ENCODE measurements at regions not wholly inside any gene's neighbourhood (a gene's known extent, or its start where the extent isn't known, plus 50 kb on each side); places are given as distances from the start of the nearest gene placed in this dataset.

DNA sequence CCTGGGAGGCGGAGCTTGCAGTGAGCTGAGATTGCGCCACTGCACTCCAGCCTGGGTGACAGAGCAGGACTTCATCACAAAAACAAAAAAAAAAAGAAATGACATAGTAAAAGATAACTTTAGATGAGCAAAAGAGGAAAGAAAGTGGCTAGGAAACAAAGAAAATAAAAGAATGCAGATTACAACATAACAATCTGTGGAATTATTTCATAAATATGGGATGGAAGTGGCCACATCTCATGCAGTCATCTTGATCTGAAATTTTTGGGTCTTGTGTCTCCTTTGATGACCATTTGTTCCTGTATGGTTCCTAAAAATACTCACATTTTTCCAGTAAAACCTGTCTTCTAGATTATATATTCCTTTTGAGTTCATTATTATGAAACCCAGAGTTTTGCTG lies 271.4 kb downstream of the SPRY1 start:
- Histone ChIP-seq H2AFZ (ENCODE audit: low read length) (no peak overlapping the region), H3K36me3 (ENCODE audit: control insufficient read depth, insufficient read depth, low read length) (no peaks in the 10 kb centered on the region), H3K4me3 (replicated peaks in 1 of 4; ENCODE audit: control extremely low read depth in 1 of 4, insufficient read depth in 1 of 4, low read depth in 3 of 4, low read length in 4 of 4) (no peak overlapping the region), H3K27ac (ENCODE audit: insufficient read depth, low read length) (no peak overlapping the region), H4K20me1 (ENCODE audit: control insufficient read depth, extremely low read depth, insufficient read depth, low read length) (no peaks in the 10 kb centered on the region), H3K27me3 (ENCODE audit: control insufficient read depth, insufficient read depth, low read length) (no peaks in the 10 kb centered on the region), H3K9ac (ENCODE audit: insufficient read depth, low read length) (no peak overlapping the region), H3K9me3 (ENCODE audit: control insufficient read depth, insufficient read depth, low read depth, low read length) (no peaks in the 10 kb centered on the region), H3K79me2 (ENCODE audit: control insufficient read depth, insufficient read depth, low read length) (no peaks in the 10 kb centered on the region), H3K4me1 (ENCODE audit: control insufficient read depth, extremely low read depth, insufficient read depth, low read length) (no peaks in the 10 kb centered on the region), H3K4me2 (ENCODE audit: extremely low read depth, insufficient read depth, low read length) (no peak overlapping the region)
- TF ChIP-seq, protein P1, sequence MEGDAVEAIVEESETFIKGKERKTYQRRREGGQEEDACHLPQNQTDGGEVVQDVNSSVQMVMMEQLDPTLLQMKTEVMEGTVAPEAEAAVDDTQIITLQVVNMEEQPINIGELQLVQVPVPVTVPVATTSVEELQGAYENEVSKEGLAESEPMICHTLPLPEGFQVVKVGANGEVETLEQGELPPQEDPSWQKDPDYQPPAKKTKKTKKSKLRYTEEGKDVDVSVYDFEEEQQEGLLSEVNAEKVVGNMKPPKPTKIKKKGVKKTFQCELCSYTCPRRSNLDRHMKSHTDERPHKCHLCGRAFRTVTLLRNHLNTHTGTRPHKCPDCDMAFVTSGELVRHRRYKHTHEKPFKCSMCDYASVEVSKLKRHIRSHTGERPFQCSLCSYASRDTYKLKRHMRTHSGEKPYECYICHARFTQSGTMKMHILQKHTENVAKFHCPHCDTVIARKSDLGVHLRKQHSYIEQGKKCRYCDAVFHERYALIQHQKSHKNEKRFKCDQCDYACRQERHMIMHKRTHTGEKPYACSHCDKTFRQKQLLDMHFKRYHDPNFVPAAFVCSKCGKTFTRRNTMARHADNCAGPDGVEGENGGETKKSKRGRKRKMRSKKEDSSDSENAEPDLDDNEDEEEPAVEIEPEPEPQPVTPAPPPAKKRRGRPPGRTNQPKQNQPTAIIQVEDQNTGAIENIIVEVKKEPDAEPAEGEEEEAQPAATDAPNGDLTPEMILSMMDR (conservative IDR thresholded peaks at IDR 0.05 in 1 of 2, IDR thresholded peaks at IDR 0.05 in 1 of 2; ENCODE audit: low read depth in 1 of 2, low read length in 2 of 2) = no peak
- no peak for DNase-seq (ENCODE audit: low read depth in 2 of 2)

DNA sequence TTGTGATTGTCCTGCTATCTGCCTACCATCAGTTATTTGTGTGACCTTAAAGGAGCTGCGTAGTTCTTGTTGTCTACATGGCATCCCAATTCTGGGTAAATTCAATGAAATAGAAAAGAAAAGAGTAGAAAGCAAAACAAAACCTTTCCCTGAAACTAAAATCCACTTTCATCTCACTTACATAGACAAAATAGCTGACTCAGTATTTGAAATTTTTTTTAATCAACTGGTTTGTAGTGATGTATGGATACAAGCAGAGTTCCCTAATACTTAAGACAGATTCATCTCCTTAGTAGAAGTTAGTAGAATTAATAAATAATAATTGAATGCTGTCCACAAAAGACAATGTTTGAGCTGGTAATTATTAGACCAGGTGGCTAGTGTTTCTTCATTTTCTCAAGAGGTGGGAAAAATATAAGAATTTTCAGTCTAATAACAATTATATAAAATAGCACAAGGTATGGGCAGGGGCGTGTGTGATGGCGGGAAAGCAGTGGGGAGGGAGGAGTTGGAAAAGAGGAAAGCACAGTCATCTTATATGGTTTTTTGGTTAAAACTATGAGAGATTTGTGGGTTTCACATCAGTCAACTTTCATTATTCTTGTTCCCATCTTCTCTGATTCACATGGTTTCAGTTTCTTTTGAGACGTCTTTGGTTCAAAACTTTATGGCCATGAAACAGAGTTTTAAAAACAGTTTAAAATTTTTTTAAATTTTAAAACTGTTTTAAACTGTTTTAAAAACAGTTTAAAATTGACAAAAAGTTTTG lies 275.2 kb downstream of the SPRY1 start:
- Histone ChIP-seq H3K79me2 (ENCODE audit: control insufficient read depth, insufficient read depth, low read length) (no peaks in the 10 kb centered on the region), H3K4me2 (ENCODE audit: extremely low read depth, insufficient read depth, low read length) (no peak overlapping the region), H3K4me3 (replicated peaks in 1 of 4; ENCODE audit: control extremely low read depth in 1 of 4, insufficient read depth in 1 of 4, low read depth in 3 of 4, low read length in 4 of 4) (no peak overlapping the region), H3K36me3 (ENCODE audit: control insufficient read depth, insufficient read depth, low read length) (no peaks in the 10 kb centered on the region), H3K9ac (ENCODE audit: insufficient read depth, low read length) (no peak overlapping the region), H3K27ac (ENCODE audit: insufficient read depth, low read length) (no peak overlapping the region), H3K27me3 (ENCODE audit: control insufficient read depth, insufficient read depth, low read length) (no peaks in the 10 kb centered on the region), H2AFZ (ENCODE audit: low read length) (peak overlapping the region; percentile 15), H3K4me1 (ENCODE audit: control insufficient read depth, extremely low read depth, insufficient read depth, low read length) (peaks cover 6% of the 10 kb centered on the region), H3K9me3 (ENCODE audit: control insufficient read depth, insufficient read depth, low read depth, low read length) (no peaks in the 10 kb centered on the region), H4K20me1 (ENCODE audit: control insufficient read depth, extremely low read depth, insufficient read depth, low read length) (no peaks in the 10 kb centered on the region)
- peak in 1 of 2 donors; percentile 12 for DNase-seq (ENCODE audit: low read depth in 2 of 2)
- no peak for TF ChIP-seq EZH2 (IDR thresholded peaks at IDR 0.05; ENCODE audit: low read length, missing control alignments)
- TF ChIP-seq, protein P1 (conservative IDR thresholded peaks at IDR 0.05 in 1 of 2, IDR thresholded peaks at IDR 0.05 in 1 of 2; ENCODE audit: low read depth in 1 of 2, low read length in 2 of 2) = no peak

DNA sequence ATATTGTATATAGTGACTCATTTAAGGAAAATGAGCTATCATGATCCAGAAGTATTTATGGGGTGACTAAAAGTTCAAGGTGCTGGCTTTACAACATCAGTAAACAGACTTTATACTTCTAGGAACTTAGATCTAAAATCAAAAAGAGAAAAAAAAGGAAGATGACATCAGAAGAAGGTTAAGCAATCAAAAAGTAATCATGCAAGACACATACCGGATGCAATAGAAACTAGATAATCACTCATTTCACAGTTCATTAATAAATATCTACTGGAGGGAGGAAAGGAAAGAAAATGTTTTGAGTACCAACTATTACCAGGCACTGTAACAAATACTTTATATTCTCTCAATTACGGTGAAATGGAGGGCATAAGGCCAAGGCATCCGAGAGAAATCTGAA lies 276.4 kb downstream of the SPRY1 start:
- H4K20me1 ChIP-seq (ENCODE audit: control insufficient read depth, extremely low read depth, insufficient read depth, low read length) = no peaks in the 10 kb centered on the region
- H3K4me3 ChIP-seq (replicated peaks in 1 of 4; ENCODE audit: control extremely low read depth in 1 of 4, insufficient read depth in 1 of 4, low read depth in 3 of 4, low read length in 4 of 4) = no peak overlapping the region
- no peak for TF ChIP-seq EZH2 (IDR thresholded peaks at IDR 0.05; ENCODE audit: low read length, missing control alignments)
- TF ChIP-seq, protein P1 (conservative IDR thresholded peaks at IDR 0.05 in 1 of 2, IDR thresholded peaks at IDR 0.05 in 1 of 2; ENCODE audit: low read depth in 1 of 2, low read length in 2 of 2) = no peak
- H3K9me3 ChIP-seq (ENCODE audit: control insufficient read depth, insufficient read depth, low read depth, low read length) = no peaks in the 10 kb centered on the region
- no peak overlapping the region for H3K27ac ChIP-seq (ENCODE audit: insufficient read depth, low read length)
- H3K79me2 ChIP-seq (ENCODE audit: control insufficient read depth, insufficient read depth, low read length) = no peaks in the 10 kb centered on the region
- no peaks in the 10 kb centered on the region for H3K27me3 ChIP-seq (ENCODE audit: control insufficient read depth, insufficient read depth, low read length)
- no peak overlapping the region for H2AFZ ChIP-seq (ENCODE audit: low read length)
- H3K4me2 ChIP-seq (ENCODE audit: extremely low read depth, insufficient read depth, low read length) = no peak overlapping the region
- no peak overlapping the region for H3K9ac ChIP-seq (ENCODE audit: insufficient read depth, low read length)
- H3K36me3 ChIP-seq (ENCODE audit: control insufficient read depth, insufficient read depth, low read length) = no peaks in the 10 kb centered on the region
- peak; percentile 61 to 73 for DNase-seq (ENCODE audit: low read depth in 2 of 2)
- H3K4me1 ChIP-seq (ENCODE audit: control insufficient read depth, extremely low read depth, insufficient read depth, low read length) = peaks cover 6% of the 10 kb centered on the region

Data from fibroblast of lung (primary cell).